ENCODE measurements at regions not wholly inside any gene's neighbourhood (a gene's known extent, or its start where the extent isn't known, plus 50 kb on each side); places are given as distances from the start of the nearest gene placed in this dataset.

DNA sequence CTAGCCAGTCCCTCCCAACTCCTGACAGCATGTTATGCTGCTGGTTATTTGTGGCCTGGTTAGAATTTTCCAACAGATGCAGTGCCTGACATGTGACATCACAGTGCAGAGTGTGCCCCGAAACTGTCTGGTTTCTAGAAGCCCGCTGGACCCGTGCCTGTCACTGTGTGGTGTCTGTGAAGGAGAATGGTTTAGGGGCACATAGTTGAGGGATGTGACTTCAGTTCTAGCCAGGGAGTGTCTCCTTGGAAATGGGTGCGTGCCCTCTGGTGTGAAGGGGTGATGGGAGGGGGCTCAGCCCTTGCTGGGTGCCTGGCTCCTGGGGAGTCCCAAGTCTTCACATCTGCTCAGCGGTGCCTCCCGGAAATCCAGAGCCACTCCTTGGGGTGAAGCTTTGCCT lies 303.6 kb downstream of the GLRX3 start:
- TF ChIP-seq LEF1 (IDR thresholded peaks at IDR 0.05; ENCODE audit: borderline replicate concordance) (no peak), TARDBP (IDR thresholded peaks at IDR 0.05) (no peak), BHLHE40 (IDR thresholded peaks at IDR 0.05; ENCODE audit: borderline replicate concordance) (no peak), FOXM1 (IDR thresholded peaks at IDR 0.05; ENCODE audit: borderline replicate concordance) (no peak), ARNT (IDR thresholded peaks at IDR 0.05) (no peak), PKNOX1 (IDR thresholded peaks at IDR 0.05) (no peak), HDGF (IDR thresholded peaks at IDR 0.05; ENCODE audit: borderline replicate concordance) (no peak), SUZ12 (IDR thresholded peaks at IDR 0.05) (no peak), FOXK2 (IDR thresholded peaks at IDR 0.05) (no peak), NFRKB (IDR thresholded peaks at IDR 0.05) (no peak), ZNF384 (IDR thresholded peaks at IDR 0.05) (no peak), FOXA1 (IDR thresholded peaks at IDR 0.05) (no peak), CTBP1 (IDR thresholded peaks at IDR 0.05; ENCODE audit: borderline replicate concordance) (no peak), L3MBTL2 (conservative IDR thresholded peaks at IDR 0.05) (no peak)

Data from HEK293T (cell line).